ENCODE measurements at regions not wholly inside any gene's neighbourhood (a gene's known extent, or its start where the extent isn't known, plus 50 kb on each side); places are given as distances from the start of the nearest gene placed in this dataset.

DNA sequence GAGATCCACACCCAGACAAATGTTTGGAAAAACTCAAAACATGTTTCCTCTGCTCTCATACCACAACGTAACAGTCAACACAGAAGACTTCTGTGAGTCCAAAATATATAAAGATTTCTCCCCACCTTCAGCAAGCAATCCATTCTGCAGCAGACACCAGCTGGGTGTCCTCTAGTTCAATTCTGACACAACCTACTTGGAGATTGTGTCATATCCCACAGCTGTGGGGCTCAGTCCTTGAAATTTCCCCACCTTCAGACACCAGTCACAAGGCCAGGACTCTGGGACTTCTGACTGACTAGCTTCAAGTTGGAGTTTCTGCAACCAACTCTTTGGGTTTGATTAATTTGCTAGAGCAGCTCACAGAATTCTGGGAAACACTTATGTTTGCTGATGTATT lies 244.8 kb upstream of the CDYL start:
- H3K4me3 ChIP-seq (ENCODE audit: low read depth, low read length) = no peak overlapping the region
- DNase-seq (ENCODE audit: low read depth) (no peak), FAIRE-seq (no peak)
- H3K27me3 ChIP-seq (ENCODE audit: control insufficient read depth, insufficient read depth, low read length) = no peaks in the 10 kb centered on the region
- TF ChIP-seq, protein P1, sequence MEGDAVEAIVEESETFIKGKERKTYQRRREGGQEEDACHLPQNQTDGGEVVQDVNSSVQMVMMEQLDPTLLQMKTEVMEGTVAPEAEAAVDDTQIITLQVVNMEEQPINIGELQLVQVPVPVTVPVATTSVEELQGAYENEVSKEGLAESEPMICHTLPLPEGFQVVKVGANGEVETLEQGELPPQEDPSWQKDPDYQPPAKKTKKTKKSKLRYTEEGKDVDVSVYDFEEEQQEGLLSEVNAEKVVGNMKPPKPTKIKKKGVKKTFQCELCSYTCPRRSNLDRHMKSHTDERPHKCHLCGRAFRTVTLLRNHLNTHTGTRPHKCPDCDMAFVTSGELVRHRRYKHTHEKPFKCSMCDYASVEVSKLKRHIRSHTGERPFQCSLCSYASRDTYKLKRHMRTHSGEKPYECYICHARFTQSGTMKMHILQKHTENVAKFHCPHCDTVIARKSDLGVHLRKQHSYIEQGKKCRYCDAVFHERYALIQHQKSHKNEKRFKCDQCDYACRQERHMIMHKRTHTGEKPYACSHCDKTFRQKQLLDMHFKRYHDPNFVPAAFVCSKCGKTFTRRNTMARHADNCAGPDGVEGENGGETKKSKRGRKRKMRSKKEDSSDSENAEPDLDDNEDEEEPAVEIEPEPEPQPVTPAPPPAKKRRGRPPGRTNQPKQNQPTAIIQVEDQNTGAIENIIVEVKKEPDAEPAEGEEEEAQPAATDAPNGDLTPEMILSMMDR (IDR thresholded peaks at IDR 0.05; ENCODE audit: insufficient read depth, low read length, severe bottlenecking) = no peak
- no peaks in the 10 kb centered on the region for H3K36me3 ChIP-seq (ENCODE audit: control insufficient read depth, insufficient read depth, low read length)

DNA sequence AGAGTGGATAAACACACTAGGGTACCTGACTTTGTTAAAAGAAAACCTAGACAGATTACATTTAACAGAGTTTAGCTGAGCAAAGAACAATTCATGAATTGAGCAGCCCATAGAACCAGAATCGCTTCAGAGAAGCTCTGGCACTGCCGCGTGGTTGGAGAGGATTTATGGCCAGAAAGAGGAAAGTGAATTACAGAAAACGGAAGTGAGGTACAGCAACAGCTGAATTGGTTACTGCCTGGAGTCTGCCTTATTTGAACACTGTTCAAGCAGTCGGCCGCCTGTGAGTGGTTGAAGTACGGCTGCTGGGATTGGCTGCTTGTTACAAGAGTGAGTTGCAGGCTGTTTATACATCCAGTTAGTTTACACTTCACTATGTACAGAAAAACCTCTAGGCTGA lies 253.8 kb upstream of the CDYL start:
- Histone ChIP-seq H3K27me3 (ENCODE audit: control insufficient read depth, insufficient read depth, low read length) (no peaks in the 10 kb centered on the region), H3K36me3 (ENCODE audit: control insufficient read depth, insufficient read depth, low read length) (no peaks in the 10 kb centered on the region), H3K4me3 (ENCODE audit: low read depth, low read length) (no peak overlapping the region)
- TF ChIP-seq, protein P1 (IDR thresholded peaks at IDR 0.05; ENCODE audit: insufficient read depth, low read length, severe bottlenecking) = no peak
- FAIRE-seq (no peak), DNase-seq (ENCODE audit: low read depth) (no peak)

DNA sequence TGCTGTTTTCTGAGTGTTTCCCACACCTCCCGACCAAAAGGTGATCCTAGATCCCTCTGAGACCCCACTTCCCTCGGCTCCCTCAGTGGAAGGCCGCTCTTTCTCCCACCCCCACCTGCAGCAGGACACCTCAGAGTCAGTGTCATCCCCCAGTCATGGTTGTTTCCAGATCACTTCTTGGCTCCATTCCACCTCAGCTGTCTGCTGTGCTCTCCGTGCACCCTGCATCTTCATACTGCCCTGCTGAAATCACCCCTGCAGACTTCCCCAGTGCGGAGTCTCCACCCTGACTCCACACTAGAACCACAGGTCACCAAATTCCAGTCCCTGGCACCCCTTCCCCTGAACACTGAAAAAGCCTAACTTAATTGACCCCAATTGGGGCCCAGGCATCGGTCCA lies 255.1 kb upstream of the CDYL start:
- H3K36me3 ChIP-seq (ENCODE audit: control insufficient read depth, insufficient read depth, low read length) = no peaks in the 10 kb centered on the region
- FAIRE-seq = no peak
- TF ChIP-seq, protein P1 (IDR thresholded peaks at IDR 0.05; ENCODE audit: insufficient read depth, low read length, severe bottlenecking) = no peak
- no peak overlapping the region for H3K4me3 ChIP-seq (ENCODE audit: low read depth, low read length)
- DNase-seq (ENCODE audit: low read depth) = no peak
- no peaks in the 10 kb centered on the region for H3K27me3 ChIP-seq (ENCODE audit: control insufficient read depth, insufficient read depth, low read length)

DNA sequence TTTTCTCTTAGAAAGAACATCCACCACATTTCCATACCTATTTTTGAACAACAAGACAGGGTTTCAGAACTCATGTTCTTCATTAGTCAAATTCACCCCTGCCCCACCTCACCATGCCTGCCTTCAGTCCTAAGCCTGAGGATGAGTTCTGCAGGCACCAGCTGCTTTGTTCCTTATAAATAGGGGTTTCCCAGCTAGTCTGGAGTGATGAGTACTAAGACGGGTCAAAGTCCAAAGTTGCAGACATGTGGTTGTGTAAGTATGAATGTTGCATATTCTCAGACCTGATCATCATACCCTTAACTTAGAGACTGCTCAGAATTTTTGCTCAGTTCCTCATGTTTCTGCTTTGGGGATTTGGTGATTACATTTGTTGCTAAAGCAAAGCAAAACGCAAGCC lies 257.7 kb upstream of the CDYL start:
- H3K36me3 ChIP-seq (ENCODE audit: control insufficient read depth, insufficient read depth, low read length) = no peaks in the 10 kb centered on the region
- FAIRE-seq (no peak), DNase-seq (ENCODE audit: low read depth) (peak; percentile 9)

DNA sequence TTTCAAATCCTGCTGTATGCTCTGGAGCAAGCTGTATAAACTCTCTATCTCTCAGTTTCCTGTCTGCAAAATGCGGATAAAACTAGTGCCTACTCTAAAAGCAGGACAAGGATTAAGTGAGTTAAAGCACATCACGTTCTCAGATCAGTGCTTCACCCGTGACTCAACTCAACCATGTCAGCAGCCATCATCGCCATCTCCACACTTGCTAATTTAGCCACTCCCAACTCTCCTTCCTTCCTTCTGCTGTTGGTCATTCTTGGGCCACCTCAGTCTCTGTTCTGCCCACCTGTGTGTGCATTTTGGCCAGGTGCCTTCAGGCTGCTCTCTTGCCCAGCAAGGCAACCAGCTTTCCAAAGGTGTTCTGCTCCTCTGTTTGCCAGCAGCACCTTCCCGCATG lies 260.0 kb upstream of the CDYL start:
- Histone ChIP-seq H3K27me3 (ENCODE audit: control insufficient read depth, insufficient read depth, low read length) (peaks cover 3% of the 10 kb centered on the region), H3K36me3 (ENCODE audit: control insufficient read depth, insufficient read depth, low read length) (no peaks in the 10 kb centered on the region), H3K4me3 (ENCODE audit: low read depth, low read length) (no peak overlapping the region)
- FAIRE-seq (peak; percentile 89), DNase-seq (ENCODE audit: low read depth) (no peak)
- TF ChIP-seq, protein P1 (IDR thresholded peaks at IDR 0.05; ENCODE audit: insufficient read depth, low read length, severe bottlenecking) = no peak

More for the DNA sequence above, 257.7 kb upstream of the CDYL start:
- TF ChIP-seq, protein P1 (IDR thresholded peaks at IDR 0.05; ENCODE audit: insufficient read depth, low read length, severe bottlenecking) = no peak
- no peak overlapping the region for H3K4me3 ChIP-seq (ENCODE audit: low read depth, low read length)
- H3K27me3 ChIP-seq (ENCODE audit: control insufficient read depth, insufficient read depth, low read length) = no peaks in the 10 kb centered on the region

DNA sequence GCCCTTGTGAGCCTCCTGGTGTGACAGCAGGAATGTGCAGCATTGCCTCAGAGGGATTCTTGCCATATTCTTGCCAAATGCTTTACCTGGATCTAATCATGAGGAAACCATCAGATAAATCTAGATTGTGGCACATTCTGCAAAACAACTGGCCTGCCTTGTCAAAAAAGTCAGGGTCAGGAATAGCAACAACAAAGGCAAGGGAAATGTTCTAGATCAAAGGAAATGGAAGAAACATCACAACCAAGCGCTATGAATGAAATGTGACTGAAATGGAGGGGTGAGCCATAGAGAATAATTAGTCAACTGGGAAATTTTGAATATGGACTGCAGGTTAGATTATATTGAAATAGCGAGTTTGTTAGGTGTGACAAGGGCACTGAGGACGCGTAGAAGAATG lies 262.6 kb upstream of the CDYL start:
- no peaks in the 10 kb centered on the region for H3K36me3 ChIP-seq (ENCODE audit: control insufficient read depth, insufficient read depth, low read length)

More for the DNA sequence above, 262.6 kb upstream of the CDYL start:
- H3K27me3 ChIP-seq (ENCODE audit: control insufficient read depth, insufficient read depth, low read length) = peaks cover 3% of the 10 kb centered on the region
- FAIRE-seq = no peak
- H3K4me3 ChIP-seq (ENCODE audit: low read depth, low read length) = no peak overlapping the region
- TF ChIP-seq, protein P1 (IDR thresholded peaks at IDR 0.05; ENCODE audit: insufficient read depth, low read length, severe bottlenecking) = no peak
- no peak for DNase-seq (ENCODE audit: low read depth)

Data from bronchial epithelial cell (primary cell).